ENCODE measurements at regions not wholly inside any gene's neighbourhood (a gene's known extent, or its start where the extent isn't known, plus 50 kb on each side); places are given as distances from the start of the nearest gene placed in this dataset.

GRCh38 chrX:8232406-8232805 lies 61.3 kb upstream of the VCX2 start:
- no peaks in the 10 kb centered on the region for H3K4me1 ChIP-seq (ENCODE audit: control insufficient read depth in 3 of 3, insufficient read depth in 2 of 3, low read depth in 1 of 3, low read length in 2 of 3)
- WGBS, 3 donors, result 62 to 70% (median 67%) methylated on average over 2 of the region's 2 CpGs
- H3K27me3 ChIP-seq (ENCODE audit: control insufficient read depth in 3 of 3, insufficient read depth in 3 of 3, low read length in 3 of 3), result no peaks in the 10 kb centered on the region
- no peak overlapping the region for H3K27ac ChIP-seq (ENCODE audit: low read depth in 1 of 3, low read length in 2 of 3)
- no peak for DNase-seq
- H3K4me3 ChIP-seq (ENCODE audit: low read depth in 1 of 3, low read length in 3 of 3), result no peak overlapping the region
- FAIRE-seq, result no peak
- no peaks in the 10 kb centered on the region for H3K36me3 ChIP-seq (ENCODE audit: control insufficient read depth in 3 of 3, insufficient read depth in 2 of 3, low read depth in 1 of 3, low read length in 3 of 3)
- no peaks in the 10 kb centered on the region for H3K9me3 ChIP-seq (ENCODE audit: control insufficient read depth in 2 of 2, insufficient read depth in 1 of 2, low read depth in 1 of 2, low read length in 1 of 2)

- Histone ChIP-seq H3K9me3 (ENCODE audit: control insufficient read depth in 2 of 2, insufficient read depth in 1 of 2, low read depth in 1 of 2, low read length in 1 of 2) (no peaks in the 10 kb centered on the region), H3K4me1 (ENCODE audit: control insufficient read depth in 3 of 3, insufficient read depth in 2 of 3, low read depth in 1 of 3, low read length in 2 of 3) (no peaks in the 10 kb centered on the region), H3K4me3 (ENCODE audit: low read depth in 1 of 3, low read length in 3 of 3) (no peak overlapping the region), H3K27ac (ENCODE audit: low read depth in 1 of 3, low read length in 2 of 3) (no peak overlapping the region), H3K36me3 (ENCODE audit: control insufficient read depth in 3 of 3, insufficient read depth in 2 of 3, low read depth in 1 of 3, low read length in 3 of 3) (no peaks in the 10 kb centered on the region), H3K27me3 (ENCODE audit: control insufficient read depth in 3 of 3, insufficient read depth in 3 of 3, low read length in 3 of 3) (no peaks in the 10 kb centered on the region)
- WGBS, 3 donors, result 88 to 100% (median 98%) methylated on average over 2 of the region's 2 CpGs
- FAIRE-seq (no peak), DNase-seq (no peak)
These were observed 62.0 kb upstream of the VCX2 start for GRCh38 chrX:8233091-8233490.

DNA sequence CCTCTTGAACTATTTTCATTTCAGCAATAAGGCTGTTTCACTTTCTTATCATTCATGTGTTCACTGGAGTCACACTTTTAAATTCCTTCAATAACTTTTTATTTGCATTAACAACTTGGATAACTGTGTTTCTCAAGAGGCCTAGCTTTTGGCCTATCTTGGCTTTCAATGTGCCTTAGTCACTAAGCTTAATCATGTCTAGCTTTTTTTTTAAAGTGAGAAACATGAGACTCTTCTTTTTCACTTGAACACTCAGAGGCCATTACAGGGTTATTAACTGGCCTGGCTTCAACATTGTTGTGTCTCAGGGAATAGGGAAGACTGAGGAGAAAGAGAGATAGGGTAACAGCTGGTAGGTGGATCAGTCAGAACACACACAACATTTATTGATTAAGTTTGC lies 64.0 kb upstream of the VCX2 start:
- no peak for DNase-seq
- Histone ChIP-seq H3K4me1 (ENCODE audit: control insufficient read depth in 3 of 3, insufficient read depth in 2 of 3, low read depth in 1 of 3, low read length in 2 of 3) (no peaks in the 10 kb centered on the region), H3K27ac (ENCODE audit: low read depth in 1 of 3, low read length in 2 of 3) (no peak overlapping the region), H3K4me3 (ENCODE audit: low read depth in 1 of 3, low read length in 3 of 3) (no peak overlapping the region), H3K36me3 (ENCODE audit: control insufficient read depth in 3 of 3, insufficient read depth in 2 of 3, low read depth in 1 of 3, low read length in 3 of 3) (no peaks in the 10 kb centered on the region), H3K27me3 (ENCODE audit: control insufficient read depth in 3 of 3, insufficient read depth in 3 of 3, low read length in 3 of 3) (no peaks in the 10 kb centered on the region), H3K9me3 (ENCODE audit: control insufficient read depth in 2 of 2, insufficient read depth in 1 of 2, low read depth in 1 of 2, low read length in 1 of 2) (no peaks in the 10 kb centered on the region)
- FAIRE-seq, result no peak

DNA sequence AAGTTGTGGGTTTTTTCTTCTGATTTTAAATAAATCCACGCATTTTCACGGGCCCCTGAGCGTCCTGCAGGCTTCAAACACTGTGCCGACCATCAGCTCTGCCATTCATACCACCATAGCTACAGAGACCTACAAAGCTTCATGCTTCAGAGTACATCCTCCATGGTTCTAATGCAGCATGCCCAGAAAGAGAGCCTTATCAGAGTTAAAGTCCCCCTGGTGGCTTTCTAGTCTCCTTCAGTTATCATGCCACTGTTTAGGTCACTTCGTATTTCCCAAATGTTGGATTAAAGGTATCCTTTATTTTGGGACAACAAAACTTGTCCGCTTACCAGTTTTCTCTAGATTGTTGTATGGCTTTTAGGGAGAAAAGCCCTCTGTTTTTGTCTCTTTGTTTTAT lies 66.7 kb upstream of the VCX2 start:
- FAIRE-seq, result no peak
- 88% methylated on average over 6 of the region's 6 CpGs for WGBS, 3 donors
- Histone ChIP-seq H3K27me3 (ENCODE audit: control insufficient read depth in 3 of 3, insufficient read depth in 3 of 3, low read length in 3 of 3) (no peaks in the 10 kb centered on the region), H3K4me1 (ENCODE audit: control insufficient read depth in 3 of 3, insufficient read depth in 2 of 3, low read depth in 1 of 3, low read length in 2 of 3) (no peaks in the 10 kb centered on the region), H3K36me3 (ENCODE audit: control insufficient read depth in 3 of 3, insufficient read depth in 2 of 3, low read depth in 1 of 3, low read length in 3 of 3) (no peaks in the 10 kb centered on the region), H3K9me3 (ENCODE audit: control insufficient read depth in 2 of 2, insufficient read depth in 1 of 2, low read depth in 1 of 2, low read length in 1 of 2) (no peaks in the 10 kb centered on the region), H3K4me3 (ENCODE audit: low read depth in 1 of 3, low read length in 3 of 3) (no peak overlapping the region), H3K27ac (ENCODE audit: low read depth in 1 of 3, low read length in 2 of 3) (no peak overlapping the region)
- no peak for DNase-seq

DNA sequence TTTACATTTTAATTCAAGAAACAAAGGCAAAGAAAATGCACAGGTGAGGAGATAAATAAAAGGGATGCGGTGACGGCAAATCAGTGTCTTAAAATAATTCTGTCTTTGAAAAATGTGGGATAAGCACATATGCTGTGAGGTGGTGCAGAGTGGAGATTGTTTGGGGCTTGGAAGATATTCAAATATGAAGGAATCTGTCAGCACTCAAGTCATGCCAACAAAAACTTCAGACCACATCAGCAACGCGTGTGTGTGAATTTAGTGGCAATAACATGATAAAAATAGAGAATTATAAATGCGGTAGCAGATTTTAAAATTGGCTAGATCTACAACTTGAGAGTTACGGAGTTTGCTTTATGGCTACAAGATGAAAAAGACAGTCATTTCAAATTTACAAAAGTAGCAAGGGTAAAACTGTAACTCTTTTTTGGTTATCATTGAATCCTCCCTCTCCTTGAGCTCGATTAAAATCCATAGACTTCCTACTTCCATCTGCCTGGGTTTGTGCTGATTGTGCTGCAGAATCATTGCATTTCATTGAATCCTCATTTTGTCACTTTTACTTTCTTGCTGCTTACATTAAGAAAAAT lies 71.5 kb upstream of the VCX2 start:
- Histone ChIP-seq H3K27ac (ENCODE audit: low read depth in 1 of 3, low read length in 2 of 3) (no peak overlapping the region), H3K9me3 (ENCODE audit: control insufficient read depth in 2 of 2, insufficient read depth in 1 of 2, low read depth in 1 of 2, low read length in 1 of 2) (no peaks in the 10 kb centered on the region), H3K4me3 (ENCODE audit: low read depth in 1 of 3, low read length in 3 of 3) (no peak overlapping the region), H3K27me3 (ENCODE audit: control insufficient read depth in 3 of 3, insufficient read depth in 3 of 3, low read length in 3 of 3) (no peaks in the 10 kb centered on the region), H3K4me1 (ENCODE audit: control insufficient read depth in 3 of 3, insufficient read depth in 2 of 3, low read depth in 1 of 3, low read length in 2 of 3) (no peaks in the 10 kb centered on the region), H3K36me3 (ENCODE audit: control insufficient read depth in 3 of 3, insufficient read depth in 2 of 3, low read depth in 1 of 3, low read length in 3 of 3) (no peaks in the 10 kb centered on the region)
- no peak for DNase-seq
- FAIRE-seq, result no peak
- WGBS, 3 donors, result 72 to 93% (median 92%) methylated on average over 7 of the region's 7 CpGs

- no peaks in the 10 kb centered on the region for H3K27me3 ChIP-seq (ENCODE audit: control insufficient read depth in 3 of 3, insufficient read depth in 3 of 3, low read length in 3 of 3)
- whole genome bisulfite sequencing, 3 donors, result 89 to 92% (median 91%) methylated on average over 6 of the region's 6 CpGs
- no peaks in the 10 kb centered on the region for H3K9me3 ChIP-seq (ENCODE audit: control insufficient read depth in 2 of 2, insufficient read depth in 1 of 2, low read depth in 1 of 2, low read length in 1 of 2)
- no peak for FAIRE-seq
- DNase-seq, result no peak
- no peaks in the 10 kb centered on the region for H3K4me1 ChIP-seq (ENCODE audit: control insufficient read depth in 3 of 3, insufficient read depth in 2 of 3, low read depth in 1 of 3, low read length in 2 of 3)
- H3K36me3 ChIP-seq (ENCODE audit: control insufficient read depth in 3 of 3, insufficient read depth in 2 of 3, low read depth in 1 of 3, low read length in 3 of 3), result no peaks in the 10 kb centered on the region
- no peak overlapping the region for H3K27ac ChIP-seq (ENCODE audit: low read depth in 1 of 3, low read length in 2 of 3)
- H3K4me3 ChIP-seq (ENCODE audit: low read depth in 1 of 3, low read length in 3 of 3), result no peak overlapping the region
These were observed 73.2 kb upstream of the VCX2 start for GRCh38 chrX:8244301-8244700.

DNA sequence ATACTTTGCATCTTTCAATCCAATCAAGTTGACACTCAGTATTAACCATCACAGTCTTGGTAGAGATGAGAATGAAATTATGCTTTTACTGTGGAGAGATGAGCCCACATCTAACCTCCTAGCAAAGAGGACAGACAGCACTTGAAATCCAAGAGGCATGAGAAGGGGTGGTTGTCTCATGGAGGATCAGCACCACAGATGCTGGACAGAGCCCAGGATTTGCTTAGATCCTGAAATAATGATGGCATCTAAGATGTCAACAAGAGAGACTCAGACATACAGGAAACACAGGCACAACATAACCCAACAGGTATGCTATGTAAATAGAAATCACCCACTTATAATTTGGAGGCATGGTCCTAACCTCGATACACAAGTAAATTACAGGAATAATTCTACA lies 74.3 kb upstream of the VCX2 start:
- H3K36me3 ChIP-seq (ENCODE audit: control insufficient read depth in 3 of 3, insufficient read depth in 2 of 3, low read depth in 1 of 3, low read length in 3 of 3), result no peaks in the 10 kb centered on the region
- no peaks in the 10 kb centered on the region for H3K9me3 ChIP-seq (ENCODE audit: control insufficient read depth in 2 of 2, insufficient read depth in 1 of 2, low read depth in 1 of 2, low read length in 1 of 2)
- no peak for FAIRE-seq
- 87 to 92% (median 91%) methylated on average over 1 of the region's 1 CpG for WGBS, 3 donors
- DNase-seq, result no peak
- no peaks in the 10 kb centered on the region for H3K27me3 ChIP-seq (ENCODE audit: control insufficient read depth in 3 of 3, insufficient read depth in 3 of 3, low read length in 3 of 3)
- no peaks in the 10 kb centered on the region for H3K4me1 ChIP-seq (ENCODE audit: control insufficient read depth in 3 of 3, insufficient read depth in 2 of 3, low read depth in 1 of 3, low read length in 2 of 3)
- no peak overlapping the region for H3K27ac ChIP-seq (ENCODE audit: low read depth in 1 of 3, low read length in 2 of 3)
- no peak overlapping the region for H3K4me3 ChIP-seq (ENCODE audit: low read depth in 1 of 3, low read length in 3 of 3)

- no peak for DNase-seq
- Histone ChIP-seq H3K36me3 (ENCODE audit: control insufficient read depth in 3 of 3, insufficient read depth in 2 of 3, low read depth in 1 of 3, low read length in 3 of 3) (no peaks in the 10 kb centered on the region), H3K27me3 (ENCODE audit: control insufficient read depth in 3 of 3, insufficient read depth in 3 of 3, low read length in 3 of 3) (no peaks in the 10 kb centered on the region), H3K4me3 (ENCODE audit: low read depth in 1 of 3, low read length in 3 of 3) (no peak overlapping the region), H3K4me1 (ENCODE audit: control insufficient read depth in 3 of 3, insufficient read depth in 2 of 3, low read depth in 1 of 3, low read length in 2 of 3) (no peaks in the 10 kb centered on the region), H3K9me3 (ENCODE audit: control insufficient read depth in 2 of 2, insufficient read depth in 1 of 2, low read depth in 1 of 2, low read length in 1 of 2) (no peaks in the 10 kb centered on the region), H3K27ac (ENCODE audit: low read depth in 1 of 3, low read length in 2 of 3) (no peak overlapping the region)
- WGBS, 3 donors, result 76 to 90% (median 82%) methylated on average over 3 of the region's 3 CpGs
- no peak for FAIRE-seq
These were observed 82.0 kb upstream of the VCX2 start for GRCh38 chrX:8253096-8253495.

GRCh38 chrX:8254401-8254800 lies 83.3 kb upstream of the VCX2 start:
- H3K4me3 ChIP-seq (ENCODE audit: low read depth in 1 of 3, low read length in 3 of 3), result no peak overlapping the region
- WGBS, 3 donors, result 52 to 61% (median 56%) methylated on average over 2 of the region's 2 CpGs
- no peak overlapping the region for H3K27ac ChIP-seq (ENCODE audit: low read depth in 1 of 3, low read length in 2 of 3)
- DNase-seq (no peak), FAIRE-seq (no peak)
- H3K36me3 ChIP-seq (ENCODE audit: control insufficient read depth in 3 of 3, insufficient read depth in 2 of 3, low read depth in 1 of 3, low read length in 3 of 3), result no peaks in the 10 kb centered on the region
- H3K9me3 ChIP-seq (ENCODE audit: control insufficient read depth in 2 of 2, insufficient read depth in 1 of 2, low read depth in 1 of 2, low read length in 1 of 2), result no peaks in the 10 kb centered on the region
- no peaks in the 10 kb centered on the region for H3K4me1 ChIP-seq (ENCODE audit: control insufficient read depth in 3 of 3, insufficient read depth in 2 of 3, low read depth in 1 of 3, low read length in 2 of 3)
- no peaks in the 10 kb centered on the region for H3K27me3 ChIP-seq (ENCODE audit: control insufficient read depth in 3 of 3, insufficient read depth in 3 of 3, low read length in 3 of 3)
